ENCODE measurements at regions not wholly inside any gene's neighbourhood (a gene's known extent, or its start where the extent isn't known, plus 50 kb on each side); places are given as distances from the start of the nearest gene placed in this dataset.

GRCh38 chr2:174667250-174667860 is 69.8 kb upstream of the WIPF1 start:
- no peak for DNase-seq

GRCh38 chr2:174666845-174667244 is 69.2 kb upstream of the WIPF1 start:
- DNase-seq: no peak

- no peak for DNase-seq
Measured at GRCh38 chr2:174666312-174666711, 68.7 kb upstream of the WIPF1 start.

- no peak for DNase-seq
Measured at GRCh38 chr2:174664084-174664759, 66.6 kb upstream of the WIPF1 start.

GRCh38 chr2:174663550-174663949 is 65.9 kb upstream of the WIPF1 start:
- DNase-seq: no peak

- no peak for DNase-seq
Measured at GRCh38 chr2:174662859-174663258, 65.3 kb upstream of the WIPF1 start.

GRCh38 chr2:174662459-174662858 is 64.9 kb upstream of the WIPF1 start:
- DNase-seq: no peak

GRCh38 chr2:174660984-174661675 is 63.5 kb upstream of the WIPF1 start:
- peak; percentile 4 for DNase-seq

GRCh38 chr2:174659069-174659900 is 61.7 kb upstream of the WIPF1 start:
- DNase-seq: no peak

GRCh38 chr2:174656676-174657176 is 59.1 kb upstream of the WIPF1 start:
- no peak for DNase-seq

GRCh38 chr2:174656035-174656434 is 58.4 kb upstream of the WIPF1 start:
- DNase-seq: no peak

- no peak for DNase-seq
Measured at GRCh38 chr2:174654419-174654941, 56.9 kb upstream of the WIPF1 start.

- DNase-seq: no peak
Measured at GRCh38 chr2:174648896-174649295, 51.3 kb upstream of the WIPF1 start.
